Pancreas (tissue), 10 donors: ENCODE measurements at regions not wholly inside any gene's neighbourhood (a gene's known extent, or its start where the extent isn't known, plus 50 kb on each side); places are given as distances from the start of the nearest gene placed in this dataset.

Source experiments
- ATAC-seq, 4 donors: fragments of 200-7000 bp; cut with Tn5 transposase; one replicate each; pipeline versions ENCODE4 v1.8.0 to v1.9.1; 2020; ENCODE audit warnings: mild to moderate bottlenecking in 4 of 4, moderate library complexity in 4 of 4
- DNase-seq, 6 donors: peaks; one replicate each; pipeline ENCODE4 v3.0.0-alpha.2; 2020
- FAIRE-seq: peaks from 2 replicates; lab custom pipeline; 2012; peaks lifted over from hg19 to GRCh38; lab: Jason Lieb, UNC
- H3K27ac ChIP-seq, 4 donors: fragments of 200-600 bp; sonication (generic); 1 replicate in 3 of 4; 2 replicates in 1 of 4; pipeline versions ENCODE4 v1.5.0 to v1.8.0; 2020
- H3K27me3 ChIP-seq, 4 donors: fragments of 200-600 bp; one replicate each; pipeline ENCODE4 v1.8.0; 2021
- H3K36me3 ChIP-seq, 3 donors: fragments of 200-600 bp; sonication (generic) in 1 of 3; one replicate each; pipeline versions ENCODE4 v1.5.0 to v1.8.0; 2020 to 2021
- H3K4me1 ChIP-seq, 3 donors: fragments of 200-600 bp; one replicate each; pipeline ENCODE4 v1.8.0; 2021
- H3K4me3 ChIP-seq, 4 donors: fragments of 200-600 bp; sonication (generic) in 2 of 4; one replicate each; pipeline versions ENCODE4 v1.5.0 to v1.8.0; 2020 to 2021
- H3K9me3 ChIP-seq, 4 donors: fragments of 200-600 bp; one replicate each; pipeline ENCODE4 v1.8.0; 2021
- CTCF ChIP-seq, 4 donors: fragments of 200-600 bp; sonication (generic) in 3 of 4; IDR thresholded peaks; one replicate each; pipeline versions ENCODE4 v1.5.0 to v1.8.0; 2021; ENCODE audit warnings: antibody characterized with exemption in 4 of 4
- WGBS, 2 donors: extraction: QIAGEN DNeasy Blood & Tissue Kit; methylation state at CpG; one replicate each; pipeline ENCODE4 v1.1.7; 2013; 5-methylcytosine and 5-hydroxymethylcytosine counted together
- intact Hi-C, 3 donors: fragments of 100-400 bp; cut with DNase I; formaldehyde crosslinking; loops; one replicate each; pipeline versions ENCODE4 v1.11.1 to v1.14.2; 2022
- donor health status: healthy with polysubstance abuse.
- donor health status: DM: no; HTN: no; CAD: no; lungs with moderate emphysema.
- donor health status: DM: no; HTN: no; CAD: no.
- donor health status: control.
- donor health status: control.
- donor health status: Bipolar disorder and iron deficiency.
- donor health status: DM: yes; HTN: yes; CAD: no.
- donor health status: DM: no; HTN: no; CAD: no.
- donor health status: DM: no; HTN: no; CAD: no.
- donor health status: DM: yes; HTN: yes; CAD: no.

- intact Hi-C loops: no loop called here
- ATAC-seq (no peak), FAIRE-seq (no peak), DNase-seq (no peak)
- no peaks in the 10 kb centered on the region for H3K27me3 ChIP-seq
- H3K9me3 ChIP-seq: no peaks in the 10 kb centered on the region
- no peak overlapping the region for H3K27ac ChIP-seq
- no peaks in the 10 kb centered on the region for H3K4me1 ChIP-seq
- TF ChIP-seq CTCF (IDR thresholded peaks at IDR 0.05): no peak
- no peak overlapping the region for H3K4me3 ChIP-seq
- H3K36me3 ChIP-seq: no peaks in the 10 kb centered on the region
These were observed 105.9 kb downstream of the ID4 start for GRCh38 chr6:19943042-19943441.

DNA sequence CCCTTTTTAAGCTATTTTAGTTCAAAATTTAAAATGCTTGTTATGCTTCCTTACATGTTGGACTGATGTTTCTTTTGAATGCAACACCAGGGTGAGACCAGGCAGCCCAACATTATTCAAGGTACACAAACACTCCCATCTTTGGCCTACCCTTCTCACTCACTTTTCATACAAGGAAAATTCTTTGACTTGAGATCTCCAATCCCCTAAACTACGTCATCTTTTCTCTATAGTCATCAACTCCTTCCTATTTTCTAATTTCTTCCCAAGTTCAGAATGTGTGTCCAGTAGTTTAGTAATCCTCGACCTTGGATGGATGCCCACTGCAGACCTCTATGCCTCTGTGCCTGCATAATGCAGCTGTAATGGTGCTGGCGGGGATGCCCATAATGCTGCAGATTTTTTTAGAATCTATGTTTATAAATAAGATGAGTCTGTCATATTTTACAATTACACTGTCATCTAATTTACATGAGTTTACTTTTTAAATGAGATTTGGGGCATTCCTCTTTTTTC is 108.7 kb downstream of the ID4 start:
- H3K27ac ChIP-seq: no peak overlapping the region
- DNase-seq (no peak), ATAC-seq (no peak), FAIRE-seq (no peak)
- no peaks in the 10 kb centered on the region for H3K27me3 ChIP-seq
- TF ChIP-seq CTCF (IDR thresholded peaks at IDR 0.05): no peak
- H3K36me3 ChIP-seq: no peaks in the 10 kb centered on the region
- H3K9me3 ChIP-seq: no peaks in the 10 kb centered on the region
- no peak overlapping the region for H3K4me3 ChIP-seq
- 63 to 81% methylated on average over 3 of the region's 3 CpGs for WGBS, 2 donors
- intact Hi-C loops: no loop called here
- no peaks in the 10 kb centered on the region for H3K4me1 ChIP-seq

- WGBS, 2 donors: 68 to 88% methylated on average over 1 of the region's 1 CpG
- intact Hi-C loops: no loop called here
- Histone ChIP-seq H3K4me1 (no peaks in the 10 kb centered on the region), H3K9me3 (no peaks in the 10 kb centered on the region), H3K27me3 (no peaks in the 10 kb centered on the region), H3K36me3 (no peaks in the 10 kb centered on the region), H3K4me3 (no peak overlapping the region), H3K27ac (no peak overlapping the region)
- no peak for ATAC-seq
- no peak for FAIRE-seq
- no peak for TF ChIP-seq CTCF (IDR thresholded peaks at IDR 0.05)
- DNase-seq: no peak
These were observed 112.0 kb downstream of the ID4 start for GRCh38 chr6:19949155-19949554.

DNA sequence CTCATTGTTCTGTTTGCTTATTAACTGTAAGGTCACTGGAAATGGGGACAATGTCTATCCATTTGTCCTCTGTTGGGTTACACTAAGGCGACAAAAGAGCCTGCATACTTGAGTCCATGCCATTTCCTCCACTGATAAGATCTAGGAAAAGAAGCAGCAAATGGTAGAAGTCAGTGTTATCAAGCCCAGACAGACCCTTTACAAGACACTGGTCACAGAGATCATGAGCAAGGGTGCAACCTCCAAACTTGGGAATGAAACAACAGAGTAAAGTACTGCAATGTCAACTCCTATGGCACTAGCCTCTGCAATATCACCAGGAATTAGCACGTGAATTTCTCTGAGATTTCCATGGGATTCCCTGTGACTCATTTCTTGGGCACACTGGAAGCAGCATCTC is 126.9 kb downstream of the ID4 start:
- WGBS, 2 donors: 45 to 55% methylated on average over 2 of the region's 2 CpGs
- H3K27ac ChIP-seq: no peak overlapping the region
- DNase-seq (no peak), FAIRE-seq (no peak), ATAC-seq (no peak)
- H3K9me3 ChIP-seq: no peaks in the 10 kb centered on the region
- intact Hi-C loops: no loop called here
- no peaks in the 10 kb centered on the region for H3K36me3 ChIP-seq
- H3K4me3 ChIP-seq: no peak overlapping the region
- TF ChIP-seq CTCF (IDR thresholded peaks at IDR 0.05): no peak
- no peaks in the 10 kb centered on the region for H3K4me1 ChIP-seq
- H3K27me3 ChIP-seq: no peaks in the 10 kb centered on the region

DNA sequence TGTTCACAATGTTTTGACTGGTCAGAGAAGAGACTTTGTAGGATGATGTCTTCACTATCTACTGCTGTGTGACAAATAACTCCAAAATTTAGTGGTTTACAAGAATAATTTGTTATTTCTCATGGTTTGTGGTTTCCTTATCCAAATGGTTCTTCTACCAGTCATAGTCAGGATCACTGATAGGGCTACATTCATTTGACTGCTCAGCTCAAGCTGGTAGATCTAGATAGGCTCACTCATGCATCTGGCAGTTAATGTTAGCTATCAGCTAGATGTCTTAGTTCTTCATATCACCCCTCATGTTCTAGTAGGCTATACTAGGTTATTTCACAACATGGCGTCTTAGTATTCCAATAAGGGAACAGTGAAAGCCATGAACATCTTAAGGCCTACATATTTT is 131.0 kb downstream of the ID4 start:
- no peak overlapping the region for H3K27ac ChIP-seq
- no peaks in the 10 kb centered on the region for H3K36me3 ChIP-seq
- WGBS, 2 donors: 83 to 94% methylated on average over 1 of the region's 1 CpG
- H3K9me3 ChIP-seq: no peaks in the 10 kb centered on the region
- ATAC-seq (no peak), DNase-seq (no peak), FAIRE-seq (no peak)
- H3K4me1 ChIP-seq: no peaks in the 10 kb centered on the region
- no peak overlapping the region for H3K4me3 ChIP-seq
- TF ChIP-seq CTCF (IDR thresholded peaks at IDR 0.05): no peak
- no peaks in the 10 kb centered on the region for H3K27me3 ChIP-seq
- intact Hi-C loops: no loop called here
